HG02973 (cell line): ENCODE measurements at regions not wholly inside any gene's neighbourhood (a gene's known extent, or its start where the extent isn't known, plus 50 kb on each side); places are given as distances from the start of the nearest gene placed in this dataset.

Experiments used
- ATAC-seq: cut with Tn5 transposase; IDR thresholded peaks from one replicate; pipeline ENCODE4 v1.9.1; 2021; ENCODE audit warnings: moderate library complexity; ENCODE audit not compliant: unreplicated experiment

DNA sequence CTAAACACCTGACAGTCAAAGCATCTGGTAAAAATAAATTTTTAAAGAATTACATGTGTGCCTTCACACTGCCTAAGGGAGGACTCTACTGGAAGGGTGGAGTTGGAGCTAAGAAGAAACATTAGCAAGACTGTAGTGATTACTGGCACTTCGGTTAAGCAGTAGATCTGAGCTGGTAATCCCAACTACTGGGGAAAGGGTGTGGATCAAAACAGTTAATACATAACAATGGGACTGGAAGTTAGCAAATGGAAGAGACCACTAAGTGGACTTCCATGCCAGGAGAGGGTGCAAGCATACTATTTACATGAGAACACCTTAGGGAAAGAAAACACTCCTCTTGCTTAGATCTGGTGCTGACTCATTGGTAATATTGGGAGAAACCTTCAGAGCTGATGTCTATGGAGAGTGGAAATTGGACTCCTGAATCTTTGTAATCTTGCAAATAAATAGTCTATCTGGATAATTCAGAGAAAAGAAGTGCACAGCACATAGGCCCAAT lies 519.6 kb upstream of the LINC00305 start:
- ATAC-seq, result no peak

DNA sequence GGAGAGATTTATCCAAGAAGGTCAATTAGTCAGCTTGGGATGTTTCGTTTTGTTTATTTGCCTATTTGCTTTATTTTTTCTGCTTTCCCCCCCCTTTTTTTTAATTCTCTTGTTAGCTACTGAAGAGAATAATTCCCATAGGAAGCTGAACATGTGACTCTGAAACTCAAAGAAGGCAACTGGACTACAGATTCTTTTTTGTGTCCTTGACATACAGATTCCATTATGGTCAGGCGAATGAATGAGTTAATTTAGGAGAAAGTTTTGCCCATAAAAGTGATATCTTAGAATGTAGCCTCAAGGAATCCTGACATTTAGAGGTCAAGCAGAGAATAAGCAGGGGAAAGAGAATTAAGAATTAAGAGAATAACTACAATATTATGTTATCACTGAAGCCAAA lies 514.2 kb upstream of the LINC00305 start:
- no peak for ATAC-seq

- no peak for ATAC-seq
These were observed 510.3 kb upstream of the LINC00305 start for GRCh38 chr18:64659196-64659595.

GRCh38 chr18:64653068-64653467 lies 504.2 kb upstream of the LINC00305 start:
- ATAC-seq, result no peak

- ATAC-seq, result no peak
These were observed 501.2 kb upstream of the LINC00305 start for GRCh38 chr18:64650068-64650467.

- ATAC-seq, result no peak
These were observed 496.9 kb upstream of the LINC00305 start for GRCh38 chr18:64645753-64646152.

DNA sequence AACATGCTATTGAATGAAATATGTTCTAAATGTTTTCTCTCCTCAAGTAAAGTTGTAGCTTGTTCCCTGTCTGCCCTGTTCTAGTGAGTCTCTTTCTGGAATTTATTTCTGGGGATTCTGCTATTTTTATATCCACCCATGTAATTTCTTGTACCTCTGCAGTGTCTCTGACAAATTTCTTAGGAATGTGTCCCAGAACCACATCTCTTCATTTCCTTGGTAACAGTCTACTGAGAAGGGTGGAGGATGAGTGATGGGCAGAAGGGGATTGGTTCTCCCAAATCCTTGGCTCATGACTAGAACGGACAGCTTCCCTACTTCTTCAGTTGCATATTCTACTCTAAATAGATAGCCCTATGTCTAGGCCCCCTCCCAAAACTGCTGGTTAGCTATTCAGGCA lies 490.6 kb upstream of the LINC00305 start:
- ATAC-seq, result no peak

GRCh38 chr18:64620971-64621560 lies 472.2 kb upstream of the LINC00305 start:
- no peak for ATAC-seq

GRCh38 chr18:64618390-64618789 lies 469.5 kb upstream of the LINC00305 start:
- ATAC-seq, result no peak

GRCh38 chr18:64615021-64615420 lies 466.1 kb upstream of the LINC00305 start:
- ATAC-seq, result no peak

DNA sequence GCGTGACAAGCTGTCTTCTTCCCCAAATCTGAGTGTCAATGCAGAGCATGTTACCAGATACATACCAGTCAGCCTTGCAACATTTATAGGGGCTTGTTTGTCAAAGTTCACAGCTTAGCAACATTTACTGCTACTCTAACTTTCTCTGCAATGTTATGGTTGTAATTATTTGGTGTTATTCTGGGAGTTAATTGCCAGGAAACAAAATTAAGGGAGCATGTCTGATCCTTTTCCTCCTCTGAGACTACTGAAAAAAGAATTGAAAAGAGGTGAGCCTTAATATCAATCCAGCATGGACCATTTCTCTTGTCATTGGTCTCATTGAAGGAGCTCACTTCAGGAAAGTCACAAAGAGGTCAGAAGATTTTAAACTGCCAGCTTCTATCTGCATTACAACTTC lies 465.6 kb upstream of the LINC00305 start:
- no peak for ATAC-seq

DNA sequence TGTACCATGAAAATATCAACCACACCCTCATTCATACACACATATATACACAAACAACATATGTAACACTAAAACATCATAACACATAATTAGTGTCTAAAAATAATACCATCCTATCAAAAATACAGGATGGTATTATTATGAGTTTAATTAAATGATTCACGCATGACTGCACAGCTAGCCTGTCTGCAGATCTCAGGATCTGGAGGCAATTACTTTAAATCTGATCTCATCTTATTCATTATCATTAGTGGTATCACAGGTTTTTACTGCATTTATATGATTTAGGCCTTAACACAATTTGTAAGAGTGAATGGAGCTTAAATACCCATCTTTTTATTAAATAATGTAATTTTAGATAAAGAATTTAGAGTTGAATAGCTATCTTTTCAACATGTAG lies 443.4 kb upstream of the LINC00305 start:
- ATAC-seq, result no peak

DNA sequence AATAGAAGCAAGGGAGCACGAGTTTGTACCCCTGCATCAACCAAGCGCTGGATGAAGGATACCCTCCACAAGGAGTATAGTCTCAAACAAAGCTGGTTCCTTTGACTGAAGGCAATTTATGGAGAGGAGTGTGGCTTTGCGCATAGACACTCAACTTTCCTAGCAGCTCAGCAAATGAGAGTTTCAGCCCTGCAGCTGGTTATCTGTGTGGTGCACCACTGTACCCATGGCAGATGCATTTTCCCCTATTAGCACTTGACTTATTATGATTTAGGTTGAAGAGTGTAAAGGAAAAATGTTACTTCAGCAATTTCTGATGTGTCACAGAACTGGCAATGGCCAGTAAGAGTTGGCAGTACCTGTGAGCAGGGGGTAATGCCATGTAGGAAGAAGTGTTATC lies 440.1 kb upstream of the LINC00305 start:
- ATAC-seq, result no peak

DNA sequence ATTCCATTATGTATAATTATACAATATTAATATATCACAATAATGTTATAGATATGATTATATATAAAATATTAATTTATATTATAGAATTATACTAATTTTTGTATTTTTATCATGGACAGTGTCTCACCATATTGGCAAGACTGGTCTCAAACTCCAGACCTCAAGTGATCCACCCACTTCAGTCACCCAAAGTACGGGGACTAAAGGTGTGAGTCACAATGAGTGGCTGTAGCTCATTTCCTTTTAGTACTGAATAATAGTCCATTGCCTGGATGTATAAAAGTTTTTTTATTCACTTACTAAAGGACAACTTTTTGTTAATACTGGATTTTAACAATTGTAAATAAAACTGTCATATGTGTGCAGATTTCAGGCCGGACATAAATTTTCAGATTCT lies 417.6 kb upstream of the LINC00305 start:
- ATAC-seq, result no peak

DNA sequence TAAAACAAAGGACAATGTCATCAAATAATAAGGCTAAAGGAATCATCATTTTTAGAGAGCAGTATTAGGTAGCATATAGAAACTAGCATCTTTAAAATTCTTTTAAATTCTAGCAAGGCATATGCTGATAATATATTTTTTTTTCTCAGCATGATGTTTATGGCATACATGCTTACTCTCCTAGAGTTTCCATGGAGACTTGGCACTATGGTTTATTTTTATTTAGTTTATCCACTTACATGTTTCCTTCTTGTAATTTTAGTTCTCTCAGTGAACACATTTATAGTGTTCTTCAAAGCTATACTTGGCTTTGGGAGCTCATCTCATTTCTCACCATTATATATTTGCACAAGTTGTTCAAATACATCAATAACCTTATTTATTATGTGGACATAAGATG lies 413.8 kb upstream of the LINC00305 start:
- no peak for ATAC-seq

DNA sequence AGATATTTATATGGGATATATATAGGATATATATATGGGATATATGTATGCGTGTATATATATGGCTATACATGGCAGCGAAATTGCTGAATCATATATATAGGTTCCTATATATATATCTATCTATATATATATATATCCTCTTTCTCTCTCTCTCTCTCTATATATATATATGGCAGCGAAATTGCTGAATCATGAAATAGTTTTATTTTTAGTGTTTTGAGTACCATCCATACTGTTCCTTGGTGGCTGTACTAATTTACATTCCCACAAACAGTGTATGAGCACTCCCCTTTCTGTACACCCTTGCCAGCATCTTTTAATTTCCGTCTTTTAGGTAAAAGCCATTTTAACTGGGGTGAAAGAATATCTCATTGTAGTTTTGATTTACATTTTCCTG lies 397.6 kb upstream of the LINC00305 start:
- ATAC-seq, result no peak

DNA sequence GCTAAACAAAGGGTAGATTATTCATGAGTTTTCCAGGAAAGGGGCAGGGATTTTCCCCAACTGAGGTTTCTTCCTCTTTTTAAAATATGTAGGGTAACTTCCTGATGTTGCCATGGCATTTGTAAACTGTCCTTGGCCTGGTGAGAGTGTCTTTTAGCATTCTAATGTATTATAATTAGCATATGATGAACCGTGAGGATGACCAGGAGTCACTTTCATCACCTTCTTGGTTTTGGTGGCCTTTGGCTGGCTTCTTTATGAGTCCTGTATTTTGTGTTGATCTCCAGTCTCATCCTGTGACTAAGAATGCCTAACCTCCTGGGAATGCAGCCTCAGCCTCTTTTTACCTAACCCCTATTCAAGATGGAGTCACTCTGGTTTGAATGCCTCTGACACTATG lies 391.0 kb upstream of the LINC00305 start:
- ATAC-seq, result no peak

GRCh38 chr18:64528646-64529045 lies 379.8 kb upstream of the LINC00305 start:
- no peak for ATAC-seq

DNA sequence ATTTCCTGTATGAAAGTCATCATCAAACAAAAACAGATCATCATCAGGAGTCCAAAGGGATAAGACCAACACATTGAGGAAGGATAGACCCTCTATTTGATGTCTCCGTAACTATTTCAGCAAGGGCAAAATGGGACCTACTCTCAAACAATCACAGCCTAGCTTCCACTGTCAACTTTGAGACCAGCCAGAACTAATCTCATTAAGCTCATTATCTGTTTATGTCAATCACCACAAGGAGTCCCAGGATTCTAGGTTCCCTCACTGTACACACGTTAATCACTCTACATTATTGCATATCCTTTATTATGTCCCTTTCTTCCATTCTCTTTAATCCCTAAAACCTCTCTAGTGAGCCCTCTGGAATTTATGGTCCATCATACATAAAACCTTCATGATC lies 370.3 kb upstream of the LINC00305 start:
- no peak for ATAC-seq

- ATAC-seq, result no peak
These were observed 369.3 kb upstream of the LINC00305 start for GRCh38 chr18:64518191-64518590.

DNA sequence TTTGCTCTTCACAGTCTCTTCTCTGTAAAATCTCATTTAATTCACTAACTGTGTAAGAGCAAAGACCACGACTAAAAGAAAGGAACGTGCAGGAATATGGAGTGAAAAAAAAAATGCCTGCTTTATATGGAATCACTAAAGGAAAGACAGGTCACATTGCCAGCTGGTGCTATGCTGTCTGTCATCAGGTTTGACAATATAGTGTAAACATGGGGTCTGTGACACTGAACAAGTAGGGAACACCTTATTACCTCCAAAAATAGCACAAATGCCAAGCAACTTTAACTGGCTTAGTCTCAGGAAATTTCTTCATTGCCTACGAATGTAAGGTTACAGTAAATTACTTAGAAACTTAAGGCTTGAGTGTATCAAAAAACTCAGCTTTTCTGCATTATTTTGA lies 364.5 kb upstream of the LINC00305 start:
- no peak for ATAC-seq

DNA sequence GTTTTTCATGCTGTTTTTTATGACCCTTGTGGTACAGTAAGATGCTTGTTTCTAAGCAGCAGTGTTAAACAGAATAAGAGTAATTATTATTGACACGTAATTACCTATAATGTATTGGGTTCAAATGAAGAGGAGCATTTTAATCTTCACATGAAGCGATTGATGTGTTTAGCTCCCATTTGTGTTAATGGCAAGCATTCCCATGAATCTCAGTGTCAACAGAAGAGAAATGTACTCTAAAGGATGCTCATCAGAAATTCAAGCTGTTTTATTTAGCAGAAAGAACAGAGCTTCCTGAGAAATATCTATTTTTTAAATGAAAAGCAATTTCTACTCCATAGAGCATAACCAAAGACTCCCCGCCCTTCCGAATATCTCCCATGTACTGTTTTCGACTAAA lies 341.3 kb upstream of the LINC00305 start:
- no peak for ATAC-seq

DNA sequence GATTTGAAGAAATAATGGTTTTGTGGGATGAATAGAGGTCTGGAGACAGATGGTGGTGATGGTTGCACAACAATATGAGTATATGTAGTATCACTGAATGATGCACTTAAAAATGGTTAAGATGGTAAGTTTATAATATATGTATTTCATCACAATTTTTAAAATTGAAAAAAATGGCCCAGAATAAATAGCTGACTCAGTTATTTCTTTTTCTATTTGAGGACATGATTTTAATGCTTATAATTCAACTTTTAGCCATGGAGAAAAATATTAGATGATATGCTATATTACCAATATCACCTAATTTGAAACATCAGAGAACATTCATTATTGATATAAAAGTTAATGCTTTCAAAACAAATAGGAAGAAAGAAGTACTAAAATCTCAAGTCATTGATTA lies 339.8 kb upstream of the LINC00305 start:
- no peak for ATAC-seq
